ENCODE measurements at regions not wholly inside any gene's neighbourhood (a gene's known extent, or its start where the extent isn't known, plus 50 kb on each side); places are given as distances from the start of the nearest gene placed in this dataset.

DNA sequence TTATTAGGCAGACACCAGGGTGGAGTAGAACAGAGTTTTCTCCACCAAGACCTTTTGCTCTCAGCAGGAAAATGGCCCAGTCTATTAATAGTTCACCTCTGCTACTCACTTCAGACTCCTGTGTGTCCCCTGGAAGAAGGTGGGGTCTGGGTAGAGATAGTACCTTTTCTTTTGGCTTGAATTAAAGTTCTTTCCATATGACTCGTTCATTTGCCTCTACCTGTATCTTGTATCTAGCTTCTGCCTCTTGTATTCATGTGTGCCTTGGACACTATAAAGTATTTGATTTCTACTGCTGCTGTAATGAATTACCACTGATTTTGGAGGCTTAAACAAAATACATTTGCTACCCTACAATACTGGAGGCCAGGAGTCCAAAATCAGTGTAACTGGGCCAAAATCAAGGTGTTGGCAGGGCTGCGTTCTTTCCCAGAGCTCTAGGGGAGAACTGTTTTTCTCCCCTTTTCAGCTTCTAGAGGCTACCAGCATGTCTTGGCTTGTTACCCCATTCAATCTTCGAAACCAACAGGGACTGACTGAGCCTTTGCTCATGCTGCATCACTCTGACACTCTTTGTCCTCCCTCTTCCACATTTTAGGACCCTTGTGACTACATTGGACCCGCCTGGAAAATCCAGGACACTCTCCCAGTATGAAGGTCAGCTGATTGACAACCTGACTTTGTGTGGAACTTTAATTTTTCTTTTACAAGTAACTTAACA is 155.6 kb upstream of the PRSS58 start:
- Histone ChIP-seq H3K9me3 (ENCODE audit: low read depth, low read length, poor library complexity, severe bottlenecking) (no peaks in the 10 kb centered on the region), H3K4me3 (ENCODE audit: low read depth, low read length, poor library complexity, severe bottlenecking) (no peak overlapping the region), H3K27ac (ENCODE audit: low read depth, low read length, poor library complexity, severe bottlenecking) (no peak overlapping the region), H3K36me3 (ENCODE audit: insufficient read depth, low read length, poor library complexity, severe bottlenecking) (no peaks in the 10 kb centered on the region), H3K27me3 (replicated peaks; ENCODE audit: insufficient read depth, low read depth, low read length, poor library complexity) (no peaks in the 10 kb centered on the region), H3K4me1 (ENCODE audit: insufficient read depth, low read length, poor library complexity, severe bottlenecking) (no peaks in the 10 kb centered on the region)
- TF ChIP-seq EZH2 (IDR thresholded peaks at IDR 0.05; ENCODE audit: borderline replicate concordance, low read depth, low read length, poor library complexity, severe bottlenecking), result no peak
- TF ChIP-seq, protein P1, sequence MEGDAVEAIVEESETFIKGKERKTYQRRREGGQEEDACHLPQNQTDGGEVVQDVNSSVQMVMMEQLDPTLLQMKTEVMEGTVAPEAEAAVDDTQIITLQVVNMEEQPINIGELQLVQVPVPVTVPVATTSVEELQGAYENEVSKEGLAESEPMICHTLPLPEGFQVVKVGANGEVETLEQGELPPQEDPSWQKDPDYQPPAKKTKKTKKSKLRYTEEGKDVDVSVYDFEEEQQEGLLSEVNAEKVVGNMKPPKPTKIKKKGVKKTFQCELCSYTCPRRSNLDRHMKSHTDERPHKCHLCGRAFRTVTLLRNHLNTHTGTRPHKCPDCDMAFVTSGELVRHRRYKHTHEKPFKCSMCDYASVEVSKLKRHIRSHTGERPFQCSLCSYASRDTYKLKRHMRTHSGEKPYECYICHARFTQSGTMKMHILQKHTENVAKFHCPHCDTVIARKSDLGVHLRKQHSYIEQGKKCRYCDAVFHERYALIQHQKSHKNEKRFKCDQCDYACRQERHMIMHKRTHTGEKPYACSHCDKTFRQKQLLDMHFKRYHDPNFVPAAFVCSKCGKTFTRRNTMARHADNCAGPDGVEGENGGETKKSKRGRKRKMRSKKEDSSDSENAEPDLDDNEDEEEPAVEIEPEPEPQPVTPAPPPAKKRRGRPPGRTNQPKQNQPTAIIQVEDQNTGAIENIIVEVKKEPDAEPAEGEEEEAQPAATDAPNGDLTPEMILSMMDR (conservative IDR thresholded peaks at IDR 0.05; ENCODE audit: low read depth, low read length), result no peak
- ChIA-PET CTCF (no interaction called here), POLR2A (ENCODE audit: low non-redundant PET) (no interaction called here)
- BruUV-seq (replicated peaks), result no TSS peak
- no peak for DNase-seq (ENCODE audit: low spot score)
- intact Hi-C loops (cut with micrococcal nuclease; ENCODE audit: unreplicated experiment), result no loop called here

DNA sequence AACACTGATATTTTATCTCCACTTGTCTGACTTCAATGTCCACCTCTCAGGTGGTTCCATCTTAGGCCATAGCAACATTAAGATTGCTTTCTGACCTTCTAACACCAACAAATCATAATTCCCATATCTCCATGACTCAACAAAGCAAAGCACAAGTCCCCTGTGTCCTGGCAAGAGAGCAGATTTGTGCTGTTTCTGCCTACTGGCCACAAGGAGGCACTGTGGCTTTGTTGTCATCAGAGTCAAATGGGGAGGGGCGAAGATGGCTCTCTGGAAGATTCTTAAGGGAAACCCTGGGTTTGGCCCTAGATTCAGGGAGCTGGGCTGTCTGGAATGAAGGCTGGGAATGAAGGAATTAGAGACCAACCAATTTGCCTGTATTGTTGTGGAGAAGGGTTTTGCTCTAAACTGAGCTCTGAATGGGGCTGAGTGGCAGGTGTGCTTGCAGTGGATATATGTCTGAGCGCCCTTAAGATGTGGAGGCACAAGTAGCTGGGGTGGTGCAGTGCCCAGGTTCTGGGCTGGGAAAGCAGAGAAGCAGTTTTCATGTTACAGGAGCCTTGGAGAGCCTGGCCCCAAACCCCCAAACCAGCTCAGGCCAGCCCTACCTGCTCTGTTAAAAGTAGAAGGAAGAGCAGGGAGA is 154.8 kb upstream of the PRSS58 start:
- intact Hi-C loops (cut with micrococcal nuclease; ENCODE audit: unreplicated experiment), result no loop called here
- no peaks in the 10 kb centered on the region for H3K36me3 ChIP-seq (ENCODE audit: insufficient read depth, low read length, poor library complexity, severe bottlenecking)
- H3K4me3 ChIP-seq (ENCODE audit: low read depth, low read length, poor library complexity, severe bottlenecking), result no peak overlapping the region
- TF ChIP-seq EZH2 (IDR thresholded peaks at IDR 0.05; ENCODE audit: borderline replicate concordance, low read depth, low read length, poor library complexity, severe bottlenecking), result no peak
- TF ChIP-seq, protein P1 (conservative IDR thresholded peaks at IDR 0.05; ENCODE audit: low read depth, low read length), result peak; percentile 81
- CTCF ChIA-PET, result no interaction called here
- POLR2A ChIA-PET (ENCODE audit: low non-redundant PET), result no interaction called here
- DNase-seq (ENCODE audit: low spot score), result peak; percentile 67
- no peaks in the 10 kb centered on the region for H3K4me1 ChIP-seq (ENCODE audit: insufficient read depth, low read length, poor library complexity, severe bottlenecking)
- H3K27me3 ChIP-seq (replicated peaks; ENCODE audit: insufficient read depth, low read depth, low read length, poor library complexity), result no peaks in the 10 kb centered on the region
- no peak overlapping the region for H3K27ac ChIP-seq (ENCODE audit: low read depth, low read length, poor library complexity, severe bottlenecking)
- no TSS peak for BruUV-seq (replicated peaks)
- no peaks in the 10 kb centered on the region for H3K9me3 ChIP-seq (ENCODE audit: low read depth, low read length, poor library complexity, severe bottlenecking)

DNA sequence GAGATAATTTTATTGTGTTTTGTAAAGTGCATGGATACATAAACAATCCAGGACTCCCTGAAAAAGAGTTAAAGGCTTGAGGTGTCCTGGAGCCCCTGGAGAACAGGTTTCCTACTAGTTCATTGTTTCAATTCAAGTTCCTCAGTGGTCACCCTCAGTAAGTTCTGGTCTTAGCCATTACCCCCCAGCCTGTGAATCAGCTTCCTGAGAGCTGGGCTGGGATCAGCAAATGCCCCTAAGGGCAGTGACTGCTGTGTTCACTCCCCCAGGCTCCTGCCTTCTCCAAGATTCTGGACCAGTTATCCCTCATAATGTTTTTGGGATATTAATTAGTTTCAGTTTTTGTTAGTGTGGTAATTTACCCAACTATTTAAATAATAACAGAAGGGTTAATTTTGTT is 151.6 kb upstream of the PRSS58 start:
- TF ChIP-seq, protein P1 (conservative IDR thresholded peaks at IDR 0.05; ENCODE audit: low read depth, low read length), result no peak
- TF ChIP-seq EZH2 (IDR thresholded peaks at IDR 0.05; ENCODE audit: borderline replicate concordance, low read depth, low read length, poor library complexity, severe bottlenecking), result no peak
- Histone ChIP-seq H3K4me1 (ENCODE audit: insufficient read depth, low read length, poor library complexity, severe bottlenecking) (no peaks in the 10 kb centered on the region), H3K4me3 (ENCODE audit: low read depth, low read length, poor library complexity, severe bottlenecking) (no peak overlapping the region), H3K27ac (ENCODE audit: low read depth, low read length, poor library complexity, severe bottlenecking) (no peak overlapping the region), H3K9me3 (ENCODE audit: low read depth, low read length, poor library complexity, severe bottlenecking) (no peaks in the 10 kb centered on the region), H3K27me3 (replicated peaks; ENCODE audit: insufficient read depth, low read depth, low read length, poor library complexity) (peaks cover 5% of the 10 kb centered on the region), H3K36me3 (ENCODE audit: insufficient read depth, low read length, poor library complexity, severe bottlenecking) (no peaks in the 10 kb centered on the region)
- CTCF ChIA-PET, result no interaction called here
- DNase-seq (ENCODE audit: low spot score), result no peak
- intact Hi-C loops (cut with micrococcal nuclease; ENCODE audit: unreplicated experiment), result no loop called here
- no TSS peak for BruUV-seq (replicated peaks)
- POLR2A ChIA-PET (ENCODE audit: low non-redundant PET), result no interaction called here
